ENCODE measurements at regions not wholly inside any gene's neighbourhood (a gene's known extent, or its start where the extent isn't known, plus 50 kb on each side); places are given as distances from the start of the nearest gene placed in this dataset.
A peak's percentile ranks its signal among the peaks of the same experiment; 100 is the strongest.

- Histone ChIP-seq H3K27ac (peak overlapping the region in 1 of 8 donors; percentile 74), H3K27me3 (replicated peaks in 1 of 7) (no peaks in the 10 kb centered on the region), H3K4me1 (peaks cover 0 to 35% (median 0%) of the 10 kb centered on the region in 6 donors), H3K36me3 (no peaks in the 10 kb centered on the region), H3K9me3 (no peaks in the 10 kb centered on the region), H3K4me3 (no peak overlapping the region)
- intact Hi-C loops (cut with DNase I; ENCODE audit: low total_unique reads) = no loop called here
- no peak for DNase-seq
- TF ChIP-seq CTCF (IDR thresholded peaks at IDR 0.05 in 8 of 11, conservative IDR thresholded peaks at IDR 0.05 in 3 of 11) = no peak
- TF ChIP-seq POLR2AphosphoS5 (IDR thresholded peaks at IDR 0.05) = no peak
- TF ChIP-seq POLR2A (IDR thresholded peaks at IDR 0.05) = no peak
- WGBS, 5 donors = 7 to 29% (median 24%) methylated on average over 7 of the region's 7 CpGs
Observed at GRCh38 chr10:1938317-1938716, 201.0 kb upstream of the ADARB2 start.

- Histone ChIP-seq H3K27me3 (replicated peaks in 1 of 7) (no peaks in the 10 kb centered on the region), H3K36me3 (no peaks in the 10 kb centered on the region), H3K4me1 (peaks cover 0 to 32% (median 0%) of the 10 kb centered on the region in 6 donors), H3K9me3 (no peaks in the 10 kb centered on the region), H3K4me3 (no peak overlapping the region), H3K27ac (no peak overlapping the region)
- intact Hi-C loops (cut with DNase I; ENCODE audit: low total_unique reads) = no loop called here
- 59 to 81% (median 67%) methylated on average over 2 to 4 of the region's 4 CpGs for WGBS, 5 donors
- TF ChIP-seq POLR2A (IDR thresholded peaks at IDR 0.05) (no peak), POLR2AphosphoS5 (IDR thresholded peaks at IDR 0.05) (no peak), CTCF (IDR thresholded peaks at IDR 0.05 in 8 of 11, conservative IDR thresholded peaks at IDR 0.05 in 3 of 11) (no peak)
- no peak for DNase-seq
Observed at GRCh38 chr10:1935912-1936311, 198.6 kb upstream of the ADARB2 start.

- 84 to 91% (median 86%) methylated on average over 16 of the region's 16 CpGs for WGBS, 5 donors
- Histone ChIP-seq H3K4me3 (no peak overlapping the region), H3K27ac (no peak overlapping the region), H3K27me3 (replicated peaks in 1 of 7) (no peaks in the 10 kb centered on the region), H3K4me1 (peaks cover 0 to 12% (median 0%) of the 10 kb centered on the region in 6 donors), H3K36me3 (no peaks in the 10 kb centered on the region), H3K9me3 (no peaks in the 10 kb centered on the region)
- no peak for DNase-seq
- no peak for TF ChIP-seq POLR2A (IDR thresholded peaks at IDR 0.05)
- no peak for TF ChIP-seq POLR2AphosphoS5 (IDR thresholded peaks at IDR 0.05)
- TF ChIP-seq CTCF (IDR thresholded peaks at IDR 0.05 in 8 of 11, conservative IDR thresholded peaks at IDR 0.05 in 3 of 11) = no peak
- intact Hi-C loops (cut with DNase I; ENCODE audit: low total_unique reads) = no loop called here
Observed at GRCh38 chr10:1933215-1933614, 195.9 kb upstream of the ADARB2 start.

GRCh38 chr10:1932692-1933094, 195.4 kb upstream of the ADARB2 start:
- intact Hi-C loops (cut with DNase I; ENCODE audit: low total_unique reads) = no loop called here
- H3K27me3 ChIP-seq (replicated peaks in 1 of 7) = no peaks in the 10 kb centered on the region
- 25 to 39% (median 37%) methylated on average over 13 of the region's 13 CpGs for WGBS, 5 donors
- H3K27ac ChIP-seq = no peak overlapping the region
- no peaks in the 10 kb centered on the region for H3K36me3 ChIP-seq
- H3K4me3 ChIP-seq = no peak overlapping the region
- peaks cover 0 to 7% (median 0%) of the 10 kb centered on the region in 6 donors for H3K4me1 ChIP-seq
- TF ChIP-seq CTCF (IDR thresholded peaks at IDR 0.05 in 8 of 11, conservative IDR thresholded peaks at IDR 0.05 in 3 of 11) = no peak
- H3K9me3 ChIP-seq = no peaks in the 10 kb centered on the region
- no peak for DNase-seq

Data from spleen (tissue), 11 donors.